ENCODE measurements at regions not wholly inside any gene's neighbourhood (a gene's known extent, or its start where the extent isn't known, plus 50 kb on each side); places are given as distances from the start of the nearest gene placed in this dataset.

DNA sequence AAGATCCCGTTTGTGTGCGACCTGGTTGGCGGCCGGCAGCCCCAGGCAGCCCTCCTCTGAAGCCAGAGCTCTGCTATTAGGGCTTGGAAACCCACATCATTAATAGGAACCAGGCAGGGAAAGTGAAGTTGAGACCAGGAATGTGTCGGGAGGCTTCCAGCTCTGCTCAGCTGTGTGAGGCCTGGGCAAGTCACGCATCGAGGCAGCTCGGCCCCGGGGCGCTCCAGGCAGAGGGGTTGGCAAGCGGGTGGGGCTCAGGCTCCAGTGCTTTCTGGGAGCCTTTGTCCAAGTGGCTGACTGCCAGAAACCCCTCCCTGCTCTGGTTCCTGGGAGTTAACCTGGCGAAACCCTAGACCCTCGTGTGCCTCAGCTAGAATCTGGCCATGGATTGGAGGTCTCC lies 1151.7 kb downstream of the VRK1 start:
- Mint-ChIP-seq H3K36me3 (no peaks in the 10 kb centered on the region), H3K27ac (no peak overlapping the region), H3K4me1 (peaks cover 22% of the 10 kb centered on the region), H3K9me3 (no peaks in the 10 kb centered on the region), H3K27me3 (ENCODE audit: low read depth) (no peaks in the 10 kb centered on the region), H3K4me3 (no peak overlapping the region)
- TF ChIP-seq ATF1 (CRISPR knock-in tag; IDR thresholded peaks at IDR 0.05) (no peak), JAZF1 (CRISPR knock-in tag; IDR thresholded peaks at IDR 0.05) (no peak), CREB1 (CRISPR knock-in tag; IDR thresholded peaks at IDR 0.05) (no peak), OVOL2 (CRISPR knock-in tag; IDR thresholded peaks at IDR 0.05; ENCODE audit: borderline replicate concordance) (no peak), ZNF121 (CRISPR knock-in tag; IDR thresholded peaks at IDR 0.05) (no peak), TCF7 (CRISPR knock-in tag; IDR thresholded peaks at IDR 0.05; ENCODE audit: low read depth) (no peak), GABPB1 (CRISPR knock-in tag; IDR thresholded peaks at IDR 0.05) (no peak), ZNF317 (CRISPR knock-in tag; IDR thresholded peaks at IDR 0.05; ENCODE audit: borderline replicate concordance, low read depth) (no peak), ZNF263 (CRISPR knock-in tag; IDR thresholded peaks at IDR 0.05; ENCODE audit: low read depth) (no peak), ELF4 (CRISPR knock-in tag; IDR thresholded peaks at IDR 0.05; ENCODE audit: low read depth) (no peak), MYBL2 (CRISPR knock-in tag; IDR thresholded peaks at IDR 0.05) (no peak), ETV6 (CRISPR knock-in tag; IDR thresholded peaks at IDR 0.05) (no peak), ZNF232 (CRISPR knock-in tag; IDR thresholded peaks at IDR 0.05) (no peak)
- TF ChIP-seq, protein P1, sequence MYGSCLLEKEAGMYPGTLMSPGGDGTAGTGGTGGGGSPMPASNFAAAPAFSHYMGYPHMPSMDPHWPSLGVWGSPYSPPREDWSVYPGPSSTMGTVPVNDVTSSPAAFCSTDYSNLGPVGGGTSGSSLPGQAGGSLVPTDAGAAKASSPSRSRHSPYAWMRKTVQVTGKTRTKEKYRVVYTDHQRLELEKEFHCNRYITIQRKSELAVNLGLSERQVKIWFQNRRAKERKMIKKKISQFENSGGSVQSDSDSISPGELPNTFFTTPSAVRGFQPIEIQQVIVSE (CRISPR knock-in tag; IDR thresholded peaks at IDR 0.05; ENCODE audit: borderline replicate concordance) = no peak
- TF ChIP-seq, protein P2, sequence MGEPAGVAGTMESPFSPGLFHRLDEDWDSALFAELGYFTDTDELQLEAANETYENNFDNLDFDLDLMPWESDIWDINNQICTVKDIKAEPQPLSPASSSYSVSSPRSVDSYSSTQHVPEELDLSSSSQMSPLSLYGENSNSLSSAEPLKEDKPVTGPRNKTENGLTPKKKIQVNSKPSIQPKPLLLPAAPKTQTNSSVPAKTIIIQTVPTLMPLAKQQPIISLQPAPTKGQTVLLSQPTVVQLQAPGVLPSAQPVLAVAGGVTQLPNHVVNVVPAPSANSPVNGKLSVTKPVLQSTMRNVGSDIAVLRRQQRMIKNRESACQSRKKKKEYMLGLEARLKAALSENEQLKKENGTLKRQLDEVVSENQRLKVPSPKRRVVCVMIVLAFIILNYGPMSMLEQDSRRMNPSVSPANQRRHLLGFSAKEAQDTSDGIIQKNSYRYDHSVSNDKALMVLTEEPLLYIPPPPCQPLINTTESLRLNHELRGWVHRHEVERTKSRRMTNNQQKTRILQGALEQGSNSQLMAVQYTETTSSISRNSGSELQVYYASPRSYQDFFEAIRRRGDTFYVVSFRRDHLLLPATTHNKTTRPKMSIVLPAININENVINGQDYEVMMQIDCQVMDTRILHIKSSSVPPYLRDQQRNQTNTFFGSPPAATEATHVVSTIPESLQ (CRISPR knock-in tag; IDR thresholded peaks at IDR 0.05) = no peak
- TF ChIP-seq, protein P3, sequence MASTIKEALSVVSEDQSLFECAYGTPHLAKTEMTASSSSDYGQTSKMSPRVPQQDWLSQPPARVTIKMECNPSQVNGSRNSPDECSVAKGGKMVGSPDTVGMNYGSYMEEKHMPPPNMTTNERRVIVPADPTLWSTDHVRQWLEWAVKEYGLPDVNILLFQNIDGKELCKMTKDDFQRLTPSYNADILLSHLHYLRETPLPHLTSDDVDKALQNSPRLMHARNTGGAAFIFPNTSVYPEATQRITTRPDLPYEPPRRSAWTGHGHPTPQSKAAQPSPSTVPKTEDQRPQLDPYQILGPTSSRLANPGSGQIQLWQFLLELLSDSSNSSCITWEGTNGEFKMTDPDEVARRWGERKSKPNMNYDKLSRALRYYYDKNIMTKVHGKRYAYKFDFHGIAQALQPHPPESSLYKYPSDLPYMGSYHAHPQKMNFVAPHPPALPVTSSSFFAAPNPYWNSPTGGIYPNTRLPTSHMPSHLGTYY (CRISPR knock-in tag; IDR thresholded peaks at IDR 0.05) = no peak
- TF ChIP-seq, protein P4, sequence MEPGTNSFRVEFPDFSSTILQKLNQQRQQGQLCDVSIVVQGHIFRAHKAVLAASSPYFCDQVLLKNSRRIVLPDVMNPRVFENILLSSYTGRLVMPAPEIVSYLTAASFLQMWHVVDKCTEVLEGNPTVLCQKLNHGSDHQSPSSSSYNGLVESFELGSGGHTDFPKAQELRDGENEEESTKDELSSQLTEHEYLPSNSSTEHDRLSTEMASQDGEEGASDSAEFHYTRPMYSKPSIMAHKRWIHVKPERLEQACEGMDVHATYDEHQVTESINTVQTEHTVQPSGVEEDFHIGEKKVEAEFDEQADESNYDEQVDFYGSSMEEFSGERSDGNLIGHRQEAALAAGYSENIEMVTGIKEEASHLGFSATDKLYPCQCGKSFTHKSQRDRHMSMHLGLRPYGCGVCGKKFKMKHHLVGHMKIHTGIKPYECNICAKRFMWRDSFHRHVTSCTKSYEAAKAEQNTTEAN (CRISPR knock-in tag; IDR thresholded peaks at IDR 0.05) = no peak
- TF ChIP-seq, protein P5, sequence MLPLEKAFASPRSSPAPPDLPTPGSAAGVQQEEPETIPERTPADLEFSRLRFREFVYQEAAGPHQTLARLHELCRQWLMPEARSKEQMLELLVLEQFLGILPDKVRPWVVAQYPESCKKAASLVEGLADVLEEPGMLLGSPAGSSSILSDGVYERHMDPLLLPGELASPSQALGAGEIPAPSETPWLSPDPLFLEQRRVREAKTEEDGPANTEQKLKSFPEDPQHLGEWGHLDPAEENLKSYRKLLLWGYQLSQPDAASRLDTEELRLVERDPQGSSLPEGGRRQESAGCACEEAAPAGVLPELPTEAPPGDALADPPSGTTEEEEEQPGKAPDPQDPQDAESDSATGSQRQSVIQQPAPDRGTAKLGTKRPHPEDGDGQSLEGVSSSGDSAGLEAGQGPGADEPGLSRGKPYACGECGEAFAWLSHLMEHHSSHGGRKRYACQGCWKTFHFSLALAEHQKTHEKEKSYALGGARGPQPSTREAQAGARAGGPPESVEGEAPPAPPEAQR (CRISPR knock-in tag; IDR thresholded peaks at IDR 0.05) = no peak
- TF ChIP-seq, protein P6, sequence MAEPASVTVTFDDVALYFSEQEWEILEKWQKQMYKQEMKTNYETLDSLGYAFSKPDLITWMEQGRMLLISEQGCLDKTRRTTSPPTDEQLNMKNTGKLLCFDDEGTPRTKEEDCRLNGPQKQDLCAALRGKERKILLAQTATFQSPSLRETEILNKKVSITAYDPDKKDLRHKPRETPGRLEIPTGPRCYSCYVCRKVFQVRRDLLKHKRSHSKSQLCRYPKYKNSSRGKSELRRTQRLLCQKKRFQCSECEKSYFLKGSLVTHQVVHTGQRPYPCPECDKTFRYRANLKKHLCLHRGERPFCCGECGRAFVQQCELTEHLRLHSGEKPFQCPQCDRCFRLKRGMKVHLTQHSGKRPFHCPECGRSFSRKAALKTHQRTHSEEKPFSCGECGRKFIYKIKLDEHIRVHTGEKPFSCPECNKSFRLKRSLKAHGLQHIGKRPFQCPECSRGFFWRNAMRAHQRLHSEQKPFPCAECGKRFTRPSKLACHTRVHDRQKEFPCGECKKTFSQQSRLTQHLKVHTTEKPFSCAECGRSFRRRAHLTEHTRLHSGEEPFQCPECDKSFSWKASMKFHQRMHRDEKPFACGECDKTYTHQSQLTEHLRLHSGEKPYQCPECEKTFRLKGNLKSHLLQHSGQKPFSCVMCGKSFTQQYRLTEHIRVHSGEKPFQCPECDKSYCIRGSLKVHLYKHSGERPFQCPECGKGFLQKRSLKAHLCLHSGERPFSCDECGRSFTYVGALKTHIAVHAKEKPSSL (CRISPR knock-in tag; conservative IDR thresholded peaks at IDR 0.05) = no peak
- TF ChIP-seq, protein P7, sequence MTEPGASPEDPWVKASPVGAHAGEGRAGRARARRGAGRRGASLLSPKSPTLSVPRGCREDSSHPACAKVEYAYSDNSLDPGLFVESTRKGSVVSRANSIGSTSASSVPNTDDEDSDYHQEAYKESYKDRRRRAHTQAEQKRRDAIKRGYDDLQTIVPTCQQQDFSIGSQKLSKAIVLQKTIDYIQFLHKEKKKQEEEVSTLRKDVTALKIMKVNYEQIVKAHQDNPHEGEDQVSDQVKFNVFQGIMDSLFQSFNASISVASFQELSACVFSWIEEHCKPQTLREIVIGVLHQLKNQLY (CRISPR knock-in tag; IDR thresholded peaks at IDR 0.05) = no peak
- POLR2A ChIA-PET = no interaction called here
- DNase-seq (ENCODE audit: low spot score) (no peak), ATAC-seq (peak; percentile 30; the same call in 1 of the 2 replicates)
- CTCF ChIA-PET = no interaction called here

Measured in WTC11 (cell line).